Activated T-cell treated with anti-CD3 and anti-CD28 coated beads, Interleukin-2, amount 50 U/mL, for 4 hours (primary cell): ENCODE measurements at regions not wholly inside any gene's neighbourhood (a gene's known extent, or its start where the extent isn't known, plus 50 kb on each side); places are given as distances from the start of the nearest gene placed in this dataset.

Experiments used
- ATAC-seq, 2 donors: fragments of 200-7000 bp; cut with Tn5 transposase; one replicate each; pipeline ENCODE4 v1.10.0; 2021
- DNase-seq: peaks from one replicate; pipeline ENCODE4 v3.0.0-alpha.2; 2020
- H3K27me3 Mint-ChIP-seq: one replicate; pipeline ENCODE4 v1.8.0; 2021; ENCODE audit warnings: low read depth, mixed read lengths
- H3K36me3 Mint-ChIP-seq: one replicate; pipeline ENCODE4 v1.8.0; 2022; ENCODE audit warnings: mixed read lengths; ENCODE audit not compliant: insufficient read depth
- H3K4me1 Mint-ChIP-seq: one replicate; pipeline ENCODE4 v1.8.0; 2021; ENCODE audit warnings: low read depth, mixed read lengths
- H3K4me3 Mint-ChIP-seq: one replicate; pipeline ENCODE4 v1.8.0; 2021; ENCODE audit warnings: mild to moderate bottlenecking, moderate library complexity, mixed read lengths
- H3K9me3 Mint-ChIP-seq: one replicate; pipeline ENCODE4 v1.8.0; 2021; ENCODE audit warnings: mixed read lengths

GRCh38 chr2:64331114-64331645 lies 122.8 kb upstream of the LGALSL start:
- no peak overlapping the region for H3K4me3 Mint-ChIP-seq
- H3K36me3 Mint-ChIP-seq, result no peaks in the 10 kb centered on the region
- H3K27me3 Mint-ChIP-seq, result no peaks in the 10 kb centered on the region
- DNase-seq (no peak), ATAC-seq (no peak)
- peaks cover 39% of the 10 kb centered on the region for H3K4me1 Mint-ChIP-seq
- H3K9me3 Mint-ChIP-seq, result no peaks in the 10 kb centered on the region

GRCh38 chr2:64331849-64332699 lies 121.9 kb upstream of the LGALSL start:
- no peaks in the 10 kb centered on the region for H3K27me3 Mint-ChIP-seq

GRCh38 chr2:64336171-64336570 lies 117.8 kb upstream of the LGALSL start:
- H3K4me1 Mint-ChIP-seq, result peaks cover 3% of the 10 kb centered on the region
- H3K36me3 Mint-ChIP-seq, result no peaks in the 10 kb centered on the region
- H3K27me3 Mint-ChIP-seq, result no peaks in the 10 kb centered on the region
- DNase-seq, result no peak
- H3K4me3 Mint-ChIP-seq, result no peak overlapping the region
- ATAC-seq, result no peak
- no peaks in the 10 kb centered on the region for H3K9me3 Mint-ChIP-seq

More at GRCh38 chr2:64331849-64332699, 121.9 kb upstream of the LGALSL start:
- no peaks in the 10 kb centered on the region for H3K36me3 Mint-ChIP-seq
- no peaks in the 10 kb centered on the region for H3K9me3 Mint-ChIP-seq
- DNase-seq (no peak), ATAC-seq (no peak)
- H3K4me1 Mint-ChIP-seq, result peaks cover 30% of the 10 kb centered on the region
- H3K4me3 Mint-ChIP-seq, result no peak overlapping the region

- Mint-ChIP-seq H3K4me1 (no peaks in the 10 kb centered on the region), H3K27me3 (no peaks in the 10 kb centered on the region), H3K4me3 (no peak overlapping the region), H3K9me3 (no peaks in the 10 kb centered on the region), H3K36me3 (no peaks in the 10 kb centered on the region)
- no peak for ATAC-seq
- no peak for DNase-seq
Measured at GRCh38 chr2:64337314-64337713, 116.6 kb upstream of the LGALSL start.

GRCh38 chr2:64338108-64338507 lies 115.9 kb upstream of the LGALSL start:
- Mint-ChIP-seq H3K4me3 (no peak overlapping the region), H3K4me1 (no peaks in the 10 kb centered on the region), H3K27me3 (no peaks in the 10 kb centered on the region), H3K9me3 (no peaks in the 10 kb centered on the region), H3K36me3 (no peaks in the 10 kb centered on the region)
- ATAC-seq (no peak), DNase-seq (no peak)

- Mint-ChIP-seq H3K4me3 (no peak overlapping the region), H3K9me3 (no peaks in the 10 kb centered on the region), H3K27me3 (no peaks in the 10 kb centered on the region), H3K4me1 (no peaks in the 10 kb centered on the region), H3K36me3 (no peaks in the 10 kb centered on the region)
- DNase-seq, result peak; percentile 34
- peak; percentile 86 to 96 for ATAC-seq
Measured at GRCh38 chr2:64338910-64339500, 115.0 kb upstream of the LGALSL start.

GRCh38 chr2:64341461-64341860 lies 112.5 kb upstream of the LGALSL start:
- H3K4me3 Mint-ChIP-seq, result no peak overlapping the region
- no peak for ATAC-seq
- H3K9me3 Mint-ChIP-seq, result no peaks in the 10 kb centered on the region
- H3K36me3 Mint-ChIP-seq, result no peaks in the 10 kb centered on the region
- peaks cover 2% of the 10 kb centered on the region for H3K27me3 Mint-ChIP-seq
- no peak for DNase-seq
- H3K4me1 Mint-ChIP-seq, result no peaks in the 10 kb centered on the region

- Mint-ChIP-seq H3K4me3 (no peak overlapping the region), H3K36me3 (no peaks in the 10 kb centered on the region), H3K4me1 (no peaks in the 10 kb centered on the region), H3K9me3 (no peaks in the 10 kb centered on the region), H3K27me3 (peaks cover 3% of the 10 kb centered on the region)
- no peak for DNase-seq
- no peak for ATAC-seq
Measured at GRCh38 chr2:64342195-64343099, 111.5 kb upstream of the LGALSL start.

GRCh38 chr2:64344999-64345576 lies 108.9 kb upstream of the LGALSL start:
- H3K36me3 Mint-ChIP-seq, result no peaks in the 10 kb centered on the region
- no peaks in the 10 kb centered on the region for H3K4me1 Mint-ChIP-seq
- DNase-seq (no peak), ATAC-seq (no peak)
- H3K9me3 Mint-ChIP-seq, result no peaks in the 10 kb centered on the region
- peaks cover 6% of the 10 kb centered on the region for H3K27me3 Mint-ChIP-seq
- H3K4me3 Mint-ChIP-seq, result no peak overlapping the region

GRCh38 chr2:64345998-64346397 lies 108.0 kb upstream of the LGALSL start:
- no peaks in the 10 kb centered on the region for H3K36me3 Mint-ChIP-seq
- peaks cover 6% of the 10 kb centered on the region for H3K27me3 Mint-ChIP-seq
- H3K9me3 Mint-ChIP-seq, result no peaks in the 10 kb centered on the region
- ATAC-seq, result no peak
- no peak for DNase-seq
- no peaks in the 10 kb centered on the region for H3K4me1 Mint-ChIP-seq
- no peak overlapping the region for H3K4me3 Mint-ChIP-seq

- ATAC-seq (no peak), DNase-seq (no peak)
- Mint-ChIP-seq H3K27me3 (peaks cover 6% of the 10 kb centered on the region), H3K9me3 (peaks cover 7% of the 10 kb centered on the region), H3K4me1 (no peaks in the 10 kb centered on the region), H3K36me3 (no peaks in the 10 kb centered on the region), H3K4me3 (no peak overlapping the region)
Measured at GRCh38 chr2:64348386-64349130, 105.4 kb upstream of the LGALSL start.

GRCh38 chr2:64349131-64349530 lies 104.8 kb upstream of the LGALSL start:
- Mint-ChIP-seq H3K4me1 (no peaks in the 10 kb centered on the region), H3K27me3 (peaks cover 6% of the 10 kb centered on the region), H3K9me3 (peaks cover 7% of the 10 kb centered on the region), H3K4me3 (no peak overlapping the region), H3K36me3 (no peaks in the 10 kb centered on the region)
- ATAC-seq (no peak), DNase-seq (no peak)

GRCh38 chr2:64350996-64351395 lies 103.0 kb upstream of the LGALSL start:
- H3K36me3 Mint-ChIP-seq, result no peaks in the 10 kb centered on the region
- no peak for DNase-seq
- no peak for ATAC-seq
- H3K9me3 Mint-ChIP-seq, result peaks cover 7% of the 10 kb centered on the region
- peaks cover 5% of the 10 kb centered on the region for H3K27me3 Mint-ChIP-seq
- no peaks in the 10 kb centered on the region for H3K4me1 Mint-ChIP-seq
- H3K4me3 Mint-ChIP-seq, result no peak overlapping the region
